Fibroblast of lung (primary cell): ENCODE measurements at regions not wholly inside any gene's neighbourhood (a gene's known extent, or its start where the extent isn't known, plus 50 kb on each side); places are given as distances from the start of the nearest gene placed in this dataset.

Source experiments
- DNase-seq, 2 donors: peaks; one replicate each; pipeline versions ENCODE4 v3.0.0 to v3.0.0-alpha.2; 2010; ENCODE audit warnings: low read depth in 2 of 2
- H2AFZ ChIP-seq: 2 replicates; pipeline ENCODE4 v1.5.1; 2012; ENCODE audit warnings: low read length, control low read depth, inconsistent platforms
- H3K27ac ChIP-seq: 2 replicates; pipeline ENCODE4 v1.5.1; 2011; ENCODE audit warnings: low read length, control low read depth; ENCODE audit not compliant: insufficient read depth
- H3K27me3 ChIP-seq: 2 replicates; pipeline ENCODE4 v1.5.1; 2011; ENCODE audit warnings: mild to moderate bottlenecking, low read length; ENCODE audit not compliant: control insufficient read depth, insufficient read depth
- H3K36me3 ChIP-seq: 2 replicates; pipeline ENCODE4 v1.5.1; 2011; ENCODE audit warnings: low read length; ENCODE audit not compliant: control insufficient read depth, insufficient read depth
- H3K4me1 ChIP-seq: 2 replicates; pipeline ENCODE4 v1.5.1; 2011; ENCODE audit warnings: low read length; ENCODE audit not compliant: control insufficient read depth, insufficient read depth; ENCODE audit errors: extremely low read depth
- H3K4me2 ChIP-seq: 2 replicates; pipeline ENCODE4 v1.5.1; 2011; ENCODE audit warnings: low read length, control low read depth; ENCODE audit not compliant: insufficient read depth; ENCODE audit errors: extremely low read depth
- H3K4me3 ChIP-seq, 4 experiments: fragments of 200-600 bp in 1 of 4; sonication (generic) in 1 of 4; replicated peaks in 1 of 4; 2 replicates each; pipeline ENCODE4 v1.5.1; 2011 to 2016; ENCODE audit warnings: low read length in 4 of 4, low read depth in 3 of 4, mild to moderate bottlenecking in 3 of 4, control low read depth in 2 of 4, inconsistent platforms in 1 of 4, mixed read lengths in 1 of 4; ENCODE audit not compliant: insufficient read depth in 1 of 4; ENCODE audit errors: control extremely low read depth in 1 of 4
- H3K79me2 ChIP-seq: 2 replicates; pipeline ENCODE4 v1.5.1; 2012; ENCODE audit warnings: mild to moderate bottlenecking, low read length, inconsistent platforms; ENCODE audit not compliant: control insufficient read depth, insufficient read depth
- H3K9ac ChIP-seq: 2 replicates; pipeline ENCODE4 v1.5.1; 2011; ENCODE audit warnings: mild to moderate bottlenecking, low read length, control low read depth; ENCODE audit not compliant: insufficient read depth
- H3K9me3 ChIP-seq: 2 replicates; pipeline ENCODE4 v1.5.1; 2012; ENCODE audit warnings: low read depth, low read length; ENCODE audit not compliant: control insufficient read depth, insufficient read depth
- H4K20me1 ChIP-seq: 2 replicates; pipeline ENCODE4 v1.5.1; 2011; ENCODE audit warnings: low read length; ENCODE audit not compliant: control insufficient read depth, insufficient read depth; ENCODE audit errors: extremely low read depth
- EZH2 ChIP-seq: IDR thresholded peaks from 2 replicates; pipeline ENCODE4 v1.5.1; 2012; ENCODE audit warnings: low read length, control low read depth, mild to moderate bottlenecking; ENCODE audit errors: missing control alignments
- TF ChIP-seq, protein P1 (sequence below), 2 donors: IDR thresholded peaks in 1 of 2; conservative IDR thresholded peaks in 1 of 2; 1 replicate in 1 of 2; 2 replicates in 1 of 2; pipeline ENCODE4 v1.5.1; 2011 to 2012; ENCODE audit warnings: low read length in 2 of 2, control low read depth in 1 of 2, inconsistent platforms in 1 of 2, low read depth in 1 of 2, mild to moderate bottlenecking in 1 of 2

DNA sequence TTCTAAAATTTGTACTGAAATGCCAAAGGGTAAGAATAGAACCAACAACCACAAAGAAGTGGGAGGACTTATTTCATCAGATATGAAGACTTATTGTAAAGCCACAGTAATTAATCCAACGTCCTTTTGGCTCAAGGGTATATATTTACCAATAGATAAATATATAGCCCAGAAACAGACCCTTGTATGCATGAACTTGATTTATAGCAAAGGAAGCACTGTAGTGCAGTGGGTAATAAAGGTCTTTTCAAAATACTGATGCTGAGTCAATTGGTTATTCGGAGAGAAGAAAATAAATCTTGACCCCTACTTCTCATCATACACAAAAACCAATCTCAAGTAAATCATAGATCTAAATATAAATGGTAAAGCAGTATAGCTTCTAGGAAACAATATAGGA lies 200.5 kb upstream of the ST6GAL2 start:
- Histone ChIP-seq H4K20me1 (no peaks in the 10 kb centered on the region), H3K36me3 (no peaks in the 10 kb centered on the region), H3K27me3 (no peaks in the 10 kb centered on the region), H3K9ac (no peak overlapping the region), H3K4me3 (no peak overlapping the region), H3K27ac (no peak overlapping the region), H3K4me1 (no peaks in the 10 kb centered on the region), H3K79me2 (no peaks in the 10 kb centered on the region), H2AFZ (no peak overlapping the region), H3K9me3 (no peaks in the 10 kb centered on the region), H3K4me2 (no peak overlapping the region)
- DNase-seq: no peak
- TF ChIP-seq, protein P1, sequence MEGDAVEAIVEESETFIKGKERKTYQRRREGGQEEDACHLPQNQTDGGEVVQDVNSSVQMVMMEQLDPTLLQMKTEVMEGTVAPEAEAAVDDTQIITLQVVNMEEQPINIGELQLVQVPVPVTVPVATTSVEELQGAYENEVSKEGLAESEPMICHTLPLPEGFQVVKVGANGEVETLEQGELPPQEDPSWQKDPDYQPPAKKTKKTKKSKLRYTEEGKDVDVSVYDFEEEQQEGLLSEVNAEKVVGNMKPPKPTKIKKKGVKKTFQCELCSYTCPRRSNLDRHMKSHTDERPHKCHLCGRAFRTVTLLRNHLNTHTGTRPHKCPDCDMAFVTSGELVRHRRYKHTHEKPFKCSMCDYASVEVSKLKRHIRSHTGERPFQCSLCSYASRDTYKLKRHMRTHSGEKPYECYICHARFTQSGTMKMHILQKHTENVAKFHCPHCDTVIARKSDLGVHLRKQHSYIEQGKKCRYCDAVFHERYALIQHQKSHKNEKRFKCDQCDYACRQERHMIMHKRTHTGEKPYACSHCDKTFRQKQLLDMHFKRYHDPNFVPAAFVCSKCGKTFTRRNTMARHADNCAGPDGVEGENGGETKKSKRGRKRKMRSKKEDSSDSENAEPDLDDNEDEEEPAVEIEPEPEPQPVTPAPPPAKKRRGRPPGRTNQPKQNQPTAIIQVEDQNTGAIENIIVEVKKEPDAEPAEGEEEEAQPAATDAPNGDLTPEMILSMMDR (conservative IDR thresholded peaks at IDR 0.05 in 1 of 2, IDR thresholded peaks at IDR 0.05 in 1 of 2; ENCODE audit: low read depth in 1 of 2, low read length in 2 of 2): no peak
- no peak for TF ChIP-seq EZH2

DNA sequence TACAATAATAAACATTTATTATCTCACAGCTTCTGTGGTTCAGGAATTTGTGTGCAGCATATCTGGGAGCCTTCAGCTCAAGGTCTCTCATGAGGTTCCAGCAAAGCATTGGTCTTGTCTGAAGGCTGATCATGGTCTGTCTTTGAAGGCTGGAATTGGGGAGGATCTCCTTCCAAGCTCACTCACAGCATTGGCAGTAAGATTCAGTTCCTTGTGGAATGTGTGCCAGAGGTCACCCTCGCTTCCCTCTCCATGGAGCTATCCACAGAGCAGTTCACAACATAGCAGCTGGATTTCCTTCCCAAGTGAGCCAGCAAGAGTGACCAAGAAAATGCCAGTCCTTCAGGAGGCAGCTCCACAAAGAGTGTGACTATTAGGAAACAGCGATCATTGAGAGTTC lies 202.2 kb upstream of the ST6GAL2 start:
- no peak overlapping the region for H3K9ac ChIP-seq
- no peaks in the 10 kb centered on the region for H3K27me3 ChIP-seq
- no peak for TF ChIP-seq EZH2
- TF ChIP-seq, protein P1 (conservative IDR thresholded peaks at IDR 0.05 in 1 of 2, IDR thresholded peaks at IDR 0.05 in 1 of 2; ENCODE audit: low read depth in 1 of 2, low read length in 2 of 2): no peak
- no peaks in the 10 kb centered on the region for H3K9me3 ChIP-seq
- no peak overlapping the region for H3K4me2 ChIP-seq
- no peaks in the 10 kb centered on the region for H3K36me3 ChIP-seq
- H3K27ac ChIP-seq: no peak overlapping the region
- no peaks in the 10 kb centered on the region for H3K79me2 ChIP-seq
- no peak overlapping the region for H3K4me3 ChIP-seq
- no peaks in the 10 kb centered on the region for H3K4me1 ChIP-seq
- H4K20me1 ChIP-seq: no peaks in the 10 kb centered on the region
- no peak for DNase-seq
- no peak overlapping the region for H2AFZ ChIP-seq

DNA sequence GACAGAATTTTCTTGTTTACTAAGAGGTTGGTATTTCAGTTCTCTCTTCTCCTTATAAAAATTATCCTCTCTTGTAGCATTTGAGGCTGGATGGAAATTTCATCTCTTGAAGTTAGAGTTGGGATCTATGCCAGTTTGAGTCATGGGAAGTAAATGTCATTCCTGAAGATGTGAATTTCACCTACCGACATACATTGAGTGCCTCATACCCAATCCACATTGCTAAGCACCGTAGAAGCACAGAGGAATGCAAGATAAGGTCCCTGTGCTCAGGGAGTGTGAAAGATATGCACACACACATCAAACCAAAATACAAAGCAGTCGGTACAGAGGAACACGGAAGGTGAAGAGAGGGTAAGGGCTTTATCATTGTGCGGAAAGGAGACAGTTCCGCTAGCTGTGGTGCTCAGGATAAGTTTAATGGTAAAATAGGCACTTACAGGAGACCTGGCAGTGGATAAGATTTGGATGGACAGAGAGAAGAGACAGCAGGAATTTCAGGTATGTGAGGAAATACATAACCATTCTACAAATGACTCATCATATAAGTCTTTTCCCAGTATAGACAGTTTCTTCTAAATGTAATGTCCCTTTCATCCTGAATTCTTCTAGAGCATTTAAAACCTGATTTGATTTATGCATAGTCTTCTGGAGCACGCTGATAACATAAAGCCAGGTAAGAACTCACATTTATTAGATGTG lies 205.3 kb upstream of the ST6GAL2 start:
- H2AFZ ChIP-seq: no peak overlapping the region
- no peaks in the 10 kb centered on the region for H3K4me1 ChIP-seq
- no peak for TF ChIP-seq EZH2
- TF ChIP-seq, protein P1 (conservative IDR thresholded peaks at IDR 0.05 in 1 of 2, IDR thresholded peaks at IDR 0.05 in 1 of 2; ENCODE audit: low read depth in 1 of 2, low read length in 2 of 2): no peak
- no peaks in the 10 kb centered on the region for H3K36me3 ChIP-seq
- no peak overlapping the region for H3K9ac ChIP-seq
- H3K79me2 ChIP-seq: no peaks in the 10 kb centered on the region
- no peaks in the 10 kb centered on the region for H3K9me3 ChIP-seq
- no peak overlapping the region for H3K4me3 ChIP-seq
- no peak overlapping the region for H3K27ac ChIP-seq
- H4K20me1 ChIP-seq: no peaks in the 10 kb centered on the region
- no peaks in the 10 kb centered on the region for H3K27me3 ChIP-seq
- peak in 1 of 2 donors; percentile 51 for DNase-seq
- no peak overlapping the region for H3K4me2 ChIP-seq
